Fibroblast of the aortic adventitia (primary cell): ENCODE measurements at regions not wholly inside any gene's neighbourhood (a gene's known extent, or its start where the extent isn't known, plus 50 kb on each side); places are given as distances from the start of the nearest gene placed in this dataset.

Source experiments
- DNase-seq: peaks from one replicate; pipeline ENCODE4 v3.0.0-alpha.2; 2010; ENCODE audit warnings: low read depth
- H3K4me3 ChIP-seq: 2 replicates; pipeline ENCODE4 v1.5.1; 2011; ENCODE audit warnings: low read depth, mild to moderate bottlenecking, control low read depth, low read length, moderate library complexity
- TF ChIP-seq, protein P1 (sequence below): IDR thresholded peaks from 2 replicates; pipeline ENCODE4 v1.5.1; 2011; ENCODE audit warnings: mild to moderate bottlenecking, low read length, control low read depth, inconsistent platforms; ENCODE audit not compliant: insufficient read depth

GRCh38 chr6:885051-885590, 192.2 kb upstream of the EXOC2 start:
- H3K4me3 ChIP-seq, result no peak overlapping the region
- no peak for DNase-seq
- TF ChIP-seq, protein P1, sequence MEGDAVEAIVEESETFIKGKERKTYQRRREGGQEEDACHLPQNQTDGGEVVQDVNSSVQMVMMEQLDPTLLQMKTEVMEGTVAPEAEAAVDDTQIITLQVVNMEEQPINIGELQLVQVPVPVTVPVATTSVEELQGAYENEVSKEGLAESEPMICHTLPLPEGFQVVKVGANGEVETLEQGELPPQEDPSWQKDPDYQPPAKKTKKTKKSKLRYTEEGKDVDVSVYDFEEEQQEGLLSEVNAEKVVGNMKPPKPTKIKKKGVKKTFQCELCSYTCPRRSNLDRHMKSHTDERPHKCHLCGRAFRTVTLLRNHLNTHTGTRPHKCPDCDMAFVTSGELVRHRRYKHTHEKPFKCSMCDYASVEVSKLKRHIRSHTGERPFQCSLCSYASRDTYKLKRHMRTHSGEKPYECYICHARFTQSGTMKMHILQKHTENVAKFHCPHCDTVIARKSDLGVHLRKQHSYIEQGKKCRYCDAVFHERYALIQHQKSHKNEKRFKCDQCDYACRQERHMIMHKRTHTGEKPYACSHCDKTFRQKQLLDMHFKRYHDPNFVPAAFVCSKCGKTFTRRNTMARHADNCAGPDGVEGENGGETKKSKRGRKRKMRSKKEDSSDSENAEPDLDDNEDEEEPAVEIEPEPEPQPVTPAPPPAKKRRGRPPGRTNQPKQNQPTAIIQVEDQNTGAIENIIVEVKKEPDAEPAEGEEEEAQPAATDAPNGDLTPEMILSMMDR, result no peak

DNA sequence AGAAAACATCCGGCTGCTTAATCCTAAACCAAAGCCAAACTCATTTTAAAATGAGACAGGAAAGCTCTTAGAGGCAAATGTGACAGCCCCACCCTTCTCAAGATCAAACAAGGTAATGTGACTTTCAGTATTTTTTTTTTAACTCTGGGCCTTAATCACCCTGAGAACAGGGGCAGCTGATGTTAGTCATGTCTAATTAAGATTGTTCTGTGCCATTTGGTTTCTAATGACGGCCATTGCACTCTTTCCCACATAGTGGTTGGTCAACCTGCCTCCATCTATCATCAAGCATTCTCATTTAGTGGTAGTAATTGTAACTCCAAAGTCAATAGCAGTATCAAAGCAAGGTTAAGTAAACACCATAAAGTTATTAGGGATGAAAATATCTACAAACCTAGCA, 191.6 kb upstream of the EXOC2 start:
- DNase-seq, result no peak
- H3K4me3 ChIP-seq, result no peak overlapping the region
- TF ChIP-seq, protein P1, result no peak

DNA sequence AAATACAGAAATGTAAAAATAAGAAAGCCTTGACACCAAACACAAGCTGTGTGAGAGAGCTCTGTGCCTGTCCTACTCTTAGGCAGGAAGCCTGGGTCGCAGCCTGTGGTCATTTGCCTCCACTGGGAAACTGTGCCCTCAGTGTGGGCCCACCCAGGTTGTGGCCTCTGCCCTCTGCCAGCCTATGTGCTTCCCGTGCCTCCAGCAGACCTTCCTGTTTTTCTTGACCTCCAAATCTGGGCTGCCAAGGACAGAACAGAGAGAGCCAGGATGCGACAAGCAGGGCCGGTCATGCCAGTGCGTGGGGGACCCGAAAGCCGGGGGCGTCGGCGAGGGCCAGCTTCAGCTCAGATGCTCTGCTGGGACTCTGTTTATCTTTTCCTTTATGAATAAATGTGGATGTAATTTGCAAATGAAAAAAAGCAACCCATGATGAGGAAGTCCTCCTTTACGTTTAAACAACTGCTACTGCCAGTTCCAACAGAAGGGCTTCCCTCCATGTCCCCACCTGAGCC, 189.2 kb upstream of the EXOC2 start:
- H3K4me3 ChIP-seq, result no peak overlapping the region
- TF ChIP-seq, protein P1, result no peak
- DNase-seq, result no peak

GRCh38 chr6:878179-878578, 185.2 kb upstream of the EXOC2 start:
- no peak overlapping the region for H3K4me3 ChIP-seq
- TF ChIP-seq, protein P1, result no peak
- no peak for DNase-seq

GRCh38 chr6:875012-875411, 182.1 kb upstream of the EXOC2 start:
- TF ChIP-seq, protein P1, result no peak
- no peak for DNase-seq
- H3K4me3 ChIP-seq, result no peak overlapping the region

GRCh38 chr6:872570-873125, 179.7 kb upstream of the EXOC2 start:
- no peak overlapping the region for H3K4me3 ChIP-seq
- DNase-seq, result no peak
- TF ChIP-seq, protein P1, result no peak

DNA sequence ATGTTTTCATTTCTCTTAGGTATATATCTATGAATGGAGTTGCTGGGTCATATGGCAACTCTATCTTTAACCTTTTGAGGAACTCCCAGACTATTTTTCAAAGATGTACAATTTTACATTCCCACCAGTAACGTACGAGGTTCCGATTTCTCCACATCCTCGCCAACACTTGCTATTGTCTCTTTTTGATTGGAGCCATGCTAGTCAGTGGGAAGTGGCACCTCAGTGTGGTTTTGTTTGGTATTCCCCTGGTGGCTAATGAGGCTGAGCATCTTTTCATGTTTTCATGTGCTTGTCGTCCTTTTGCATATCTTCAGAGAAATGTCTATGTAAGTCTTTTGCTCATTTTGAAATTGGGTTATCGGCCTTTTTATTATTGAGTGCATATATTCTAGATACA, 178.6 kb upstream of the EXOC2 start:
- TF ChIP-seq, protein P1, result no peak
- no peak overlapping the region for H3K4me3 ChIP-seq
- no peak for DNase-seq
